ENCODE measurements at regions not wholly inside any gene's neighbourhood (a gene's known extent, or its start where the extent isn't known, plus 50 kb on each side); places are given as distances from the start of the nearest gene placed in this dataset.
"Not testable (repeated sequence)": the region's sequence is repeated elsewhere in the genome, so short reads cannot be mapped to it uniquely, and the experiment has no call there.

GRCh38 chr6:103313432-103313831 lies 1546.3 kb downstream of the HACE1 start:
- no peak for DNase-seq (ENCODE audit: low read depth)

GRCh38 chr6:103294376-103294775 lies 1565.3 kb downstream of the HACE1 start:
- DNase-seq (ENCODE audit: low read depth): not testable (repeated sequence)

- no peak for DNase-seq (ENCODE audit: low read depth)
Observed at GRCh38 chr6:103284835-103285234, 1574.9 kb downstream of the HACE1 start.

- DNase-seq (ENCODE audit: low read depth): no peak
Observed at GRCh38 chr6:103280417-103280816, 1579.3 kb downstream of the HACE1 start.

GRCh38 chr6:103277936-103278335 lies 1581.8 kb downstream of the HACE1 start:
- DNase-seq (ENCODE audit: low read depth): no peak

GRCh38 chr6:103273048-103273447 lies 1586.7 kb downstream of the HACE1 start:
- no peak for DNase-seq (ENCODE audit: low read depth)

- no peak for DNase-seq (ENCODE audit: low read depth)
Observed at GRCh38 chr6:103269581-103269980, 1590.1 kb downstream of the HACE1 start.

GRCh38 chr6:103268335-103268734 lies 1591.4 kb downstream of the HACE1 start:
- DNase-seq (ENCODE audit: low read depth): no peak

- DNase-seq (ENCODE audit: low read depth): no peak
Observed at GRCh38 chr6:103264020-103264419, 1595.7 kb downstream of the HACE1 start.

GRCh38 chr6:103255132-103255531 lies 1604.6 kb downstream of the HACE1 start:
- DNase-seq (ENCODE audit: low read depth): no peak

- DNase-seq (ENCODE audit: low read depth): no peak
Observed at GRCh38 chr6:103236923-103237322, 1622.8 kb downstream of the HACE1 start.

GRCh38 chr6:103231181-103231580 lies 1628.5 kb downstream of the HACE1 start:
- DNase-seq (ENCODE audit: low read depth): no peak

GRCh38 chr6:103215847-103216246 lies 1643.9 kb downstream of the HACE1 start:
- no peak for DNase-seq (ENCODE audit: low read depth)

- DNase-seq (ENCODE audit: low read depth): no peak
Observed at GRCh38 chr6:103210686-103211085, 1649.0 kb downstream of the HACE1 start.

GRCh38 chr6:103198386-103198785 lies 1661.3 kb downstream of the HACE1 start:
- no peak for DNase-seq (ENCODE audit: low read depth)

- no peak for DNase-seq (ENCODE audit: low read depth)
Observed at GRCh38 chr6:103193413-103193812, 1666.3 kb downstream of the HACE1 start.

GRCh38 chr6:103191391-103192093 lies 1668.2 kb downstream of the HACE1 start:
- no peak for DNase-seq (ENCODE audit: low read depth)

- DNase-seq (ENCODE audit: low read depth): no peak
Observed at GRCh38 chr6:103184776-103185175, 1674.9 kb downstream of the HACE1 start.

GRCh38 chr6:103183831-103184411 lies 1675.8 kb downstream of the HACE1 start:
- DNase-seq (ENCODE audit: low read depth): no peak

- no peak for DNase-seq (ENCODE audit: low read depth)
Observed at GRCh38 chr6:103178193-103178592, 1681.5 kb downstream of the HACE1 start.

- no peak for DNase-seq (ENCODE audit: low read depth)
Observed at GRCh38 chr6:103177791-103178190, 1681.9 kb downstream of the HACE1 start.

- no peak for DNase-seq (ENCODE audit: low read depth)
Observed at GRCh38 chr6:103175056-103175455, 1684.7 kb downstream of the HACE1 start.

- DNase-seq (ENCODE audit: low read depth): no peak
Observed at GRCh38 chr6:103167345-103168071, 1692.2 kb downstream of the HACE1 start.

Measured in activated T-cell treated with anti-CD3 and anti-CD28 coated beads for 24 hours (primary cell).